ENCODE measurements at regions not wholly inside any gene's neighbourhood (a gene's known extent, or its start where the extent isn't known, plus 50 kb on each side); places are given as distances from the start of the nearest gene placed in this dataset.
A peak's percentile ranks its signal among the peaks of the same experiment; 100 is the strongest.

DNA sequence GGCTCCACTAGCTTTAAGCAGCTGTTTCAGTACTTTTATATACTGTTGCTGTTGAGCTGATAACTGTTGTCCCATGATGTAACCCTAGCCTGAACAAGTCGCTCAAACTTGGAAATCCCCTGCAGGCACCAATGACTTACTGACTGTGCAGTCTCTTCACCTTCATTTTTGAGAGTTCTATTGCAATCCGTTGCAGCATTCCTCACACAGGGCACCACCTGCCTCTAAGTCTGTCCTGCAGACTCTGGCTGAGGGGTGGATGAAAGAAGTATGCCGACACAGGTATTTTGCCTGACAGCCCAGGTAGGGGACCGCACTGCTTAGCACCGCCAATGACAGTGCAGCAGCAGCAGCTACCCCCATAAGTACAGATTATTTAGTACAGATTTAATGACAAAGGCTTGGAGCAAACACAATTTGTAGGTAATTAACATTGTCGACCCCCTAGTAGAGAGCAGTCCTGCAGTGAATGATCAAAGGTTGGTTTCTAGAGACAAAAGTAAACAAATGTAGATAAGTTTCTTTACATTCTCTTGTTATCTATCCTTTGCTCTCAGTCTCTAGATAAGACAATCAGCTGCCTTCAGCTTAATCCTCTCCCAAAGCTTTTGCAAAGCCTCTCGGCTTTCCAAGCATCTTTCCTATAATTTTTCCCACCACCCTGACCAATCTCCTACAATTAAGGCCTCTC lies 205.0 kb downstream of the PABPC4L start:
- TF ChIP-seq, protein P1, sequence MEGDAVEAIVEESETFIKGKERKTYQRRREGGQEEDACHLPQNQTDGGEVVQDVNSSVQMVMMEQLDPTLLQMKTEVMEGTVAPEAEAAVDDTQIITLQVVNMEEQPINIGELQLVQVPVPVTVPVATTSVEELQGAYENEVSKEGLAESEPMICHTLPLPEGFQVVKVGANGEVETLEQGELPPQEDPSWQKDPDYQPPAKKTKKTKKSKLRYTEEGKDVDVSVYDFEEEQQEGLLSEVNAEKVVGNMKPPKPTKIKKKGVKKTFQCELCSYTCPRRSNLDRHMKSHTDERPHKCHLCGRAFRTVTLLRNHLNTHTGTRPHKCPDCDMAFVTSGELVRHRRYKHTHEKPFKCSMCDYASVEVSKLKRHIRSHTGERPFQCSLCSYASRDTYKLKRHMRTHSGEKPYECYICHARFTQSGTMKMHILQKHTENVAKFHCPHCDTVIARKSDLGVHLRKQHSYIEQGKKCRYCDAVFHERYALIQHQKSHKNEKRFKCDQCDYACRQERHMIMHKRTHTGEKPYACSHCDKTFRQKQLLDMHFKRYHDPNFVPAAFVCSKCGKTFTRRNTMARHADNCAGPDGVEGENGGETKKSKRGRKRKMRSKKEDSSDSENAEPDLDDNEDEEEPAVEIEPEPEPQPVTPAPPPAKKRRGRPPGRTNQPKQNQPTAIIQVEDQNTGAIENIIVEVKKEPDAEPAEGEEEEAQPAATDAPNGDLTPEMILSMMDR (IDR thresholded peaks at IDR 0.05; ENCODE audit: low read depth, low read length, missing control alignments): no peak
- DNase-seq (ENCODE audit: extremely low read depth, low read depth): no peak
- H3K4me3 ChIP-seq (replicated peaks; ENCODE audit: low read depth, low read length): no peak overlapping the region

DNA sequence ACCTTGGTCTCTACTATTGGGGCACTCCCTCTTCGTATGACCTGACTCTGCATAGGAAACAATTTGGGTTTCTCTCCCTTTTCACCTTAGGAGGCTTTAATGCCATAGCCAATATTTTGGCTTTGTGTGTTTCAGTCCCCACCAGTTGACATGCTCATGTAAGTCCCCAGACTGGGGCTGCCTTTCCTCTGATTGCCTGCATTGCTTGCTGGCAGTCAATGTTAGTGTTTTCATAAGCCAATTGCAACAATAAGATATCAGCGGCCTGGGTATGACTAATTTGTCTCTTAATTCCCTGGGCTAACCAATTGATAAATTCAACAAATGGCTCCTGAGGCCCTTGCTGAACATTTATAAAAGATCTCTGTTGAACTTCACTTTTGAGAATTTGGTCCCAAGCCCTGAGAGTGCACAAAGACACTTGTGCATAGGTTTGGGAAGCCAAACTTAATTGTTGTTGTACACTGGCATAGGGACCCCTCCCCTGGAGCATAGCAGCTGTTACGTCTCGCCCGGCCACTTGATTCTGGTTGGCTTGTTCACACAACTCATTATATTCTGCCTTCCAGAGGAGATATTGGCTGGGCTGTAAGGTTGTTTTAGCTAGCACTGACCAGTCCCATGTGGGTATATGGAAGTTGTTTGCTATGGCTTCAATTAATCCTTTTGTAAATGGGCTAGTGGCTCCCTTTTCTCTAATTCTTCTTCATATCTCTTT lies 206.2 kb downstream of the PABPC4L start:
- TF ChIP-seq, protein P1 (IDR thresholded peaks at IDR 0.05; ENCODE audit: low read depth, low read length, missing control alignments): no peak
- DNase-seq (ENCODE audit: extremely low read depth, low read depth): no peak
- H3K4me3 ChIP-seq (replicated peaks; ENCODE audit: low read depth, low read length): no peak overlapping the region

DNA sequence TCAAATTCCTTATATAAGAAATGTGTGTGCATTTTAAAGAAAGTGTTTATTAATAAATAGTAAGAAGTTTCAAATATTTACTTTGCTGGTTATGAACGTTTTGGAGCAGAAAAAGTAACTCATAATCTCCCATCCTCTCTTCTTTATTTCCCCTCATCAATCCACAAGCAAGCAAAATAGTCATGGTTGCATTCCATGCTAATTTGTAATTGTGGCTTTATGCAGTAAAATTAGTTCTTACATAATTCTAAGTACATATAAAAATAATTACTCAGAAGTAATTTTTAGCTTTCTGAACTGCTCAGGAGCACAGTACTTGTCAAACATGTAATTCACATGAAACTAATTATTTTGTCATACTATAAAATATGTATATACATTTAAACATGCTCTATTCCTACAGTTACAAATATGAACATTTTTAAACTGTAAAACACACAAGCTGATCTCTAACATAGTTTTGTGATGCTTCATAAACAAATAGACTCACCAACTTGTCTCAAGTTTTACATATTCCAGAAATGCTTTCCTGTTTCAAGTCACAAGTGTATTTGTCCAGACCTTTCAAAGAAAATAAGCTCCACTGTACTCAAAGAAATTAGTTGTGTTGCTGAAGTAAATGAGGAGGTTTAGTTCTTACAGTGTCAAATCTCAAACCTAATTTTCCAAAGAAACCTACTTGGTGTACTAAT lies 218.9 kb downstream of the PABPC4L start:
- no peak for DNase-seq (ENCODE audit: extremely low read depth, low read depth)
- TF ChIP-seq, protein P1 (IDR thresholded peaks at IDR 0.05; ENCODE audit: low read depth, low read length, missing control alignments): no peak
- no peak overlapping the region for H3K4me3 ChIP-seq (replicated peaks; ENCODE audit: low read depth, low read length)

DNA sequence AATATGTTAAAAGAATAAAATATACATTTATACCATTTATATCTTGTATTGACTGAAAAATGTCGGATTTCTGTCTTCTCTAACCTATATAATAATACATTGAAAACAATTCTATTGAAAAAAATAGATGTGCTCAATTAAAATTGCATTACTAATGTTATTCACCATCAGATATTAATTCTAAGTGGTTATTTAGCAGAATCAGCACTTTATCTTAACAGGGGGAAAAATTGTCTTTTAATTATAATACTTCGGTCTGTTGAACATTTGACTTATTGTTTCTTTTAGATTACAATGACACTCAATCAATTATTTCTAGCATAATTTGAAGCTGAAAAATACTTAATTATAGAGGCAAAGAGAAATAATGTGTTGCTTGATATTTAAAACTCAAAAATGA lies 220.3 kb downstream of the PABPC4L start:
- TF ChIP-seq, protein P1 (IDR thresholded peaks at IDR 0.05; ENCODE audit: low read depth, low read length, missing control alignments): no peak
- DNase-seq (ENCODE audit: extremely low read depth, low read depth): no peak
- H3K4me3 ChIP-seq (replicated peaks; ENCODE audit: low read depth, low read length): no peak overlapping the region

DNA sequence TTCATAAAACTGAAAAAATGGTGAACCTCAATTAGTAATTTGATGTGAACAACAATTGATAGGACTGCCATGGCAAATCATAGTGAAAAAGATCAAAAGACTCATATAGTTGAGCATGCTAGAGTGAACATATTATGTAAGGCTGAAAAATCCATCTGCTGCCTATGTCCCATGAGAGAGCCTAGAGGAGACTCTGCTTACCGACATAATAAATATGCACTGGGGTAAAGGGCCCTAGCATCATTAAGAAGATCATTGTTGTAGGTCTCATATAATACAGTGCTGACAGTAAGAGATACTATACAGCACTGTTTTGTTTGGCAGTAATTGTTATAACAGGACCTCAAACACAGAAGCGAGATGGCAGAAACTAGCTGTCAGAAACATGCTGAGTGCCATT lies 229.0 kb downstream of the PABPC4L start:
- TF ChIP-seq, protein P1 (IDR thresholded peaks at IDR 0.05; ENCODE audit: low read depth, low read length, missing control alignments): no peak
- DNase-seq (ENCODE audit: extremely low read depth, low read depth): no peak
- no peak overlapping the region for H3K4me3 ChIP-seq (replicated peaks; ENCODE audit: low read depth, low read length)

GRCh38 chr4:133969202-133969848 lies 232.3 kb downstream of the PABPC4L start:
- DNase-seq (ENCODE audit: extremely low read depth, low read depth): peak; percentile 29
- TF ChIP-seq, protein P1 (IDR thresholded peaks at IDR 0.05; ENCODE audit: low read depth, low read length, missing control alignments): no peak
- H3K4me3 ChIP-seq (replicated peaks; ENCODE audit: low read depth, low read length): no peak overlapping the region

Data from HFF-Myc (cell line).